Gastrocnemius medialis (tissue), 4 donors: ENCODE measurements at regions not wholly inside any gene's neighbourhood (a gene's known extent, or its start where the extent isn't known, plus 50 kb on each side); places are given as distances from the start of the nearest gene placed in this dataset.
"Not testable (repeated sequence)": the region's sequence is repeated elsewhere in the genome, so short reads cannot be mapped to it uniquely, and the experiment has no call there.

Source experiments
- ATAC-seq, 2 donors: fragments of 150-250 bp; one replicate each; pipeline ENCODE4 v1.9.1; 2016
- DNase-seq, 2 donors: peaks; one replicate each; pipeline ENCODE4 v3.0.0-alpha.2; 2019
- H3K27ac ChIP-seq, 4 donors: fragments of 200-600 bp; sonication (generic); 1 replicate in 1 of 4; 2 replicates in 3 of 4; pipeline ENCODE4 v1.5.1; 2016 to 2018; ENCODE audit warnings: mild to moderate bottlenecking in 2 of 4, moderate library complexity in 1 of 4
- H3K27me3 ChIP-seq, 3 donors: fragments of 200-600 bp; sonication (generic) in 2 of 3; 1 replicate in 1 of 3; 2 replicates in 2 of 3; pipeline versions ENCODE4 v1.5.1 to v1.6.0; 2016 to 2019; ENCODE audit warnings: mild to moderate bottlenecking in 1 of 3, moderate library complexity in 1 of 3
- H3K36me3 ChIP-seq, 2 donors: fragments of 200-600 bp; sonication (generic) in 1 of 2; one replicate each; pipeline ENCODE4 v1.5.1; 2017 to 2018
- H3K4me1 ChIP-seq, 2 donors: fragments of 200-600 bp; sonication (generic) in 1 of 2; one replicate each; pipeline ENCODE4 v1.5.1; 2016 to 2017; ENCODE audit warnings: mild to moderate bottlenecking in 2 of 2
- H3K4me3 ChIP-seq, 4 donors: fragments of 200-600 bp; sonication (generic) in 3 of 4; 1 replicate in 1 of 4; 2 replicates in 3 of 4; pipeline ENCODE4 v1.5.1; 2016 to 2019; ENCODE audit warnings: mild to moderate bottlenecking in 2 of 4
- H3K9me3 ChIP-seq, 3 donors: fragments of 200-600 bp; sonication (generic) in 2 of 3; 1 replicate in 1 of 3; 2 replicates in 2 of 3; pipeline ENCODE4 v1.5.1; 2016 to 2019
- in situ Hi-C, 4 donors: fragments of 200-750 bp; cut with MboI; loops; one replicate each; pipeline versions ENCODE4 v1.15.0 to v1.8.0; 2017; ENCODE audit warnings: low sequenced_read_pairs in 4 of 4
- intact Hi-C: fragments of 100-400 bp; cut with DNase I; formaldehyde crosslinking; loops from one replicate; pipeline ENCODE4 v1.15.1; 2023; ENCODE audit warnings: low total_unique reads

DNA sequence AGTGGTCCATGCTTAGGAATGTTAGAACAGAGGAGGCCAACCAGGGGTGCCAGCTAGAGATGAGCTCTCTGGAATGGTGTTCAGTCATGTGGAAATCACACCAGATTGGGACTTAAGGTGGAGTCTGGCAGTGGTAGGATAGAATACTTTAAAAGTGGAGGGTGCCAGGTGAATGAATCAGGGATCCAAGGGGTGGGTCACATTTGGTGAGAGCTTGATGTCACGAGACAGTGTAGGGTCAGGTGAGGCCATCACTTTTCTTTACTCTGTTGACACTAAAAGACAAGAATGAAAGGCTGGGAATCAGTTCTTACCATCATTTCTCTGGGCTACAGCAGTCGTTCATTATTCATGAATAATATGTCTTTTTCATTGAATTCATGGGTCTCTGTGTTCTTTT is 73.8 kb upstream of the FAM153A start:
- H3K4me1 ChIP-seq, ATAC-seq, H3K27ac ChIP-seq, H3K36me3 ChIP-seq, H3K9me3 ChIP-seq, DNase-seq, H3K27me3 ChIP-seq, H3K4me3 ChIP-seq, in situ Hi-C loops, intact Hi-C loops: not testable (repeated sequence)

DNA sequence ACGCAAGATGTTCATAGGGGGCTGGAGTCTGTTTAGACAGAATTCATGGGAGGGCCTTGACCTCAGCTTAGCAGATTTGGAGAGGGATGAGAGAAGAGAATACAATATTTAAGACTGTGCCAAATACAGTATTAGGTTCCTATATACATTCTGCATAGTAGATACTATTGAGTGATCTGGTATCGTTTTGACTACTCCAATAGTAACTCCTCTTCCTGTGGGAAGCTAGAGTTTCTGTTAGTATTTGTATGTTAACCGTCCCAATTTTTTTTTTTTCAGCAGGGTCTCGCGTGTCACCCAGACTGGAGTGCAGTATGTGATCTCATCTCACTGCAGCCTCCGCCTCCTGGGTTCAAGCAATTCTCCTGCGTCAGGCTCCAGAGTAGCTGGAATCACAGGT is 65.2 kb upstream of the FAM153A start:
- in situ Hi-C loops, H3K27ac ChIP-seq, H3K4me3 ChIP-seq, intact Hi-C loops, H3K9me3 ChIP-seq, H3K27me3 ChIP-seq, DNase-seq, H3K4me1 ChIP-seq, ATAC-seq, H3K36me3 ChIP-seq: not testable (repeated sequence)

GRCh38 chr5:177846598-177846997 is 63.9 kb upstream of the FAM153A start:
- H3K27me3 ChIP-seq, H3K9me3 ChIP-seq, in situ Hi-C loops, H3K27ac ChIP-seq, H3K4me3 ChIP-seq, DNase-seq, intact Hi-C loops, ATAC-seq, H3K36me3 ChIP-seq, H3K4me1 ChIP-seq: not testable (repeated sequence)

DNA sequence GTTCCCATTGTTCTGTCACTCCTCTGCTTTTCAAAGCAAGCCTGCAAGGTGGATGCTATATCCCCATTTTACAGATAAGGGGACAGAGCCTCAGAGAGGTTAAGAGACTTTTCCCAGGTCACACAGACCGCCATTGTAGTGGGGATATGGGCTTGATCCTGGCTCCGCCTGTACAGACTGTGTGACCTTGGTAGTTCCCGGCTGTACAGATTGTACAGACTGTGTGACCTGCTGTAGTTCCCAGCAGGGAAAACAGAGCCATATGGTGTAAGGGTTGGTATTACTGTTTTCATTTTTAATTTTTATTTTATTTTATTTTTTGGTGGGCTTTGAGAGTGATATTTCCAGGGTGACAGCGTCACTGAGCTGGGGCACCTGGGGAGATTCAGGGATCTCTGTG is 63.2 kb upstream of the FAM153A start:
- intact Hi-C loops, H3K27me3 ChIP-seq, H3K9me3 ChIP-seq, H3K36me3 ChIP-seq, in situ Hi-C loops, H3K4me1 ChIP-seq, ATAC-seq, DNase-seq, H3K27ac ChIP-seq, H3K4me3 ChIP-seq: not testable (repeated sequence)

DNA sequence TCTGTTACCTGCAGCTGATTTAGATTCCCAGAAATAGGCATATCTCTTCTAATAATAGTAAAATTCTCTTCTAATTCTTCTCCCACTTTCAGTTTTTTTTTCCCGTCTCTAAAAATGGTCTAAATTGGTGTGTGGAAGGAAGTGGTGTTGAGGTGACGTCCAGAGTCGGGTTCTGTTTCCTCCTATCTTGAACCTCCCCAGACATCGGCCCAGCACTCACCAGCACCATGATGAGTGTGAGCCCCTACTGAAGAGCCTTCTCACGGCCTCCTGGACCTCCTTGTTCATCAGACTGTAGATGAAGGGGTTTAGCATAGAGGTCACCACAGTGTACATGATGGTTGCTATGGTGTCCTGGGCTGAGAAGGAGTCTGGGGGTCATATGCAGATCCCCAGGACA is 53.5 kb upstream of the FAM153A start:
- H3K4me1 ChIP-seq, in situ Hi-C loops, H3K9me3 ChIP-seq, H3K27me3 ChIP-seq, H3K4me3 ChIP-seq, intact Hi-C loops, DNase-seq, H3K36me3 ChIP-seq, ATAC-seq, H3K27ac ChIP-seq: not testable (repeated sequence)
